Endothelial cell (in vitro differentiated cells): ENCODE measurements at regions not wholly inside any gene's neighbourhood (a gene's known extent, or its start where the extent isn't known, plus 50 kb on each side); places are given as distances from the start of the nearest gene placed in this dataset.
"Not testable (repeated sequence)": the region's sequence is repeated elsewhere in the genome, so short reads cannot be mapped to it uniquely, and the experiment has no call there.

ENCODE experiments used
- DNase-seq: peaks from one replicate; pipeline ENCODE4 v3.0.0; 2021; ENCODE audit warnings: low spot score
- H3K27ac Mint-ChIP-seq: one replicate; pipeline ENCODE4 v1.8.0; 2021; ENCODE audit warnings: mixed read lengths, inconsistent platforms; ENCODE audit not compliant: unreplicated experiment
- H3K27me3 Mint-ChIP-seq: one replicate; pipeline ENCODE4 v1.8.0; 2021; ENCODE audit warnings: mild to moderate bottlenecking, moderate library complexity, mixed read lengths, inconsistent platforms; ENCODE audit not compliant: unreplicated experiment
- H3K36me3 Mint-ChIP-seq: one replicate; pipeline ENCODE4 v1.8.0; 2021; ENCODE audit warnings: mild to moderate bottlenecking, low read depth, mixed read lengths, inconsistent platforms; ENCODE audit not compliant: unreplicated experiment
- H3K4me1 Mint-ChIP-seq: one replicate; pipeline ENCODE4 v1.8.0; 2021; ENCODE audit warnings: mild to moderate bottlenecking, mixed read lengths, inconsistent platforms; ENCODE audit not compliant: unreplicated experiment
- H3K4me3 Mint-ChIP-seq: one replicate; pipeline ENCODE4 v1.8.0; 2021; ENCODE audit warnings: mild to moderate bottlenecking, mixed read lengths, inconsistent platforms; ENCODE audit not compliant: unreplicated experiment
- H3K9me3 Mint-ChIP-seq: one replicate; pipeline ENCODE4 v1.8.0; 2021; ENCODE audit warnings: mixed read lengths, inconsistent platforms; ENCODE audit not compliant: unreplicated experiment
- TF ChIP-seq, protein P1 (sequence below): fragments of 200-600 bp; sonication (generic); IDR thresholded peaks from one replicate; pipeline ENCODE4 v1.5.0; 2021; ENCODE audit warnings: antibody characterized with exemption; ENCODE audit not compliant: unreplicated experiment

GRCh38 chr6:11419763-11420453 lies 117.6 kb upstream of the TMEM170B start:
- Mint-ChIP-seq H3K9me3 (no peaks in the 10 kb centered on the region), H3K4me1 (peaks cover 14% of the 10 kb centered on the region), H3K27ac (no peak overlapping the region), H3K36me3 (no peaks in the 10 kb centered on the region), H3K4me3 (no peak overlapping the region), H3K27me3 (no peaks in the 10 kb centered on the region)
- DNase-seq: no peak
- TF ChIP-seq, protein P1, sequence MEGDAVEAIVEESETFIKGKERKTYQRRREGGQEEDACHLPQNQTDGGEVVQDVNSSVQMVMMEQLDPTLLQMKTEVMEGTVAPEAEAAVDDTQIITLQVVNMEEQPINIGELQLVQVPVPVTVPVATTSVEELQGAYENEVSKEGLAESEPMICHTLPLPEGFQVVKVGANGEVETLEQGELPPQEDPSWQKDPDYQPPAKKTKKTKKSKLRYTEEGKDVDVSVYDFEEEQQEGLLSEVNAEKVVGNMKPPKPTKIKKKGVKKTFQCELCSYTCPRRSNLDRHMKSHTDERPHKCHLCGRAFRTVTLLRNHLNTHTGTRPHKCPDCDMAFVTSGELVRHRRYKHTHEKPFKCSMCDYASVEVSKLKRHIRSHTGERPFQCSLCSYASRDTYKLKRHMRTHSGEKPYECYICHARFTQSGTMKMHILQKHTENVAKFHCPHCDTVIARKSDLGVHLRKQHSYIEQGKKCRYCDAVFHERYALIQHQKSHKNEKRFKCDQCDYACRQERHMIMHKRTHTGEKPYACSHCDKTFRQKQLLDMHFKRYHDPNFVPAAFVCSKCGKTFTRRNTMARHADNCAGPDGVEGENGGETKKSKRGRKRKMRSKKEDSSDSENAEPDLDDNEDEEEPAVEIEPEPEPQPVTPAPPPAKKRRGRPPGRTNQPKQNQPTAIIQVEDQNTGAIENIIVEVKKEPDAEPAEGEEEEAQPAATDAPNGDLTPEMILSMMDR: no peak

DNA sequence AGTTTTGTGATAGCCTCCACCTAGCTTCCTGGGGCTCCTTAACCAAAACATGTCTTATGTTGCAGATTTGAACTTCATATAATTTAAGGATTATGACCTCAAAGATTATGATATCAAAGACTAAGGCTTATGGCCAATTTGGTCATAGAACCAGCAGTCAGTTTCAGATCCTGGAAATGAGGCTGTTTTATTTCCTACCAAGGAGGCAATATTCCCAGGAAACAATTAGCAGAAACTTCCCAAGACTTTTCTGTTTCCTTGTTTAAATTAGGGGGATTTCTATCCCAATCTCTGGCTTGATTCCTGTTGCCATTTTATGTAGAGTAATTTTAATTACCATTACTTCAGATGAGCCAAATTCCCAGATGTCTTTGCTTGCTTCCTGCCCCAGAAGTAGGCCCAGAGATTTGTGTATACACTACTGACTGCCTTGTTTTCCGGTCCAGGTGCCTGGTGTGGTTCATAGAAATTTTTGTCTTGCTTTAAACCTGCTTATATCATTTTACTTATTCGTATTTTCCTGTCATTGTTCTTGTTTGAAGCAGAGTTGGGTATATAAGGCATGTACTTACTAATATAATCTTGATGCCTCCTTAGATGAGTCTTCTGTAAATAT lies 119.2 kb upstream of the TMEM170B start:
- Mint-ChIP-seq H3K4me3 (no peak overlapping the region), H3K4me1 (peaks cover 2% of the 10 kb centered on the region), H3K9me3 (no peaks in the 10 kb centered on the region), H3K27me3 (no peaks in the 10 kb centered on the region), H3K27ac (no peak overlapping the region), H3K36me3 (no peaks in the 10 kb centered on the region)
- TF ChIP-seq, protein P1: no peak
- no peak for DNase-seq

GRCh38 chr6:11416936-11417576 lies 120.5 kb upstream of the TMEM170B start:
- Mint-ChIP-seq H3K4me1 (no peaks in the 10 kb centered on the region), H3K27ac (no peak overlapping the region), H3K36me3 (no peaks in the 10 kb centered on the region), H3K27me3 (no peaks in the 10 kb centered on the region), H3K9me3 (no peaks in the 10 kb centered on the region), H3K4me3 (no peak overlapping the region)
- DNase-seq: no peak
- TF ChIP-seq, protein P1: no peak

DNA sequence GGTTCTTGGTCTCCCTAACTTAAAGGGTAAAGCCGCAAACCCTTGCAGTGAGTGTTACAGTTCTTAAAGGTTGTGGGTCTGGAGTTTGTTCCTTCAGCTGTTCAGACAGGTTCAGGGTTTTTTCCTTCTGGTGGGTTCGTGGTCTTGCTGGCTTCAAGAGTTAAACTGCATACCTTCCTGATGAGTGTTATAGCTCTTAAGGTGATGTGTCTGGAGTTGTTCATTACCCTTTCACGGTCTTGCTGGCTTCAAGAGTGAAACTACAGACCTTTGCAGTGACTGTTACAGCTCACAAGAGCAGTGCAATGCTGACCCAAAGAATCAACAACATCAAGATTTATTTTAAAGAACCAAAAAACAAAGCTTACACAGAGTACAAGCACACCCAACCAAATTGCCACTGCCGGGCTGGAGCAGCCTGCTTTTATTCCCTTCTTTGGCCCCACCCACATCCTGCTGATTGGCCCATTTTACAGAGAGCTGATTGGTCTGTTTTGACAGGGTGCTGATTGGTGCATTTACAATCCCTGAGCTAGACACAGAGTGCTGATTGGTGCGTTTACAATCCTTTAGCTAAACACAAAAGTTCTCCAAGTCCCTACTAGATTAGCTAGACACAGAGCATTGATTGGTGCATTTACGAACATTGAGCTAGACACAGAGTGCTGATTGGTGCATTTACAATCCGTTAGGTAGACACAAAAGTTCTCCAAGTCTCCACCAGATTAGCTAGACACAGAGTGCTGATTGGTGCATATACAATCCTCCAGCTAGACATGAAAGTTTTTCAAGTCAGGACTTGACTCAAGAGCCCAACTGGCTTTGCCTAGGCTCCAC lies 121.2 kb upstream of the TMEM170B start:
- H3K27ac Mint-ChIP-seq, H3K9me3 Mint-ChIP-seq, DNase-seq, H3K27me3 Mint-ChIP-seq, H3K36me3 Mint-ChIP-seq, H3K4me3 Mint-ChIP-seq, H3K4me1 Mint-ChIP-seq: not testable (repeated sequence)

DNA sequence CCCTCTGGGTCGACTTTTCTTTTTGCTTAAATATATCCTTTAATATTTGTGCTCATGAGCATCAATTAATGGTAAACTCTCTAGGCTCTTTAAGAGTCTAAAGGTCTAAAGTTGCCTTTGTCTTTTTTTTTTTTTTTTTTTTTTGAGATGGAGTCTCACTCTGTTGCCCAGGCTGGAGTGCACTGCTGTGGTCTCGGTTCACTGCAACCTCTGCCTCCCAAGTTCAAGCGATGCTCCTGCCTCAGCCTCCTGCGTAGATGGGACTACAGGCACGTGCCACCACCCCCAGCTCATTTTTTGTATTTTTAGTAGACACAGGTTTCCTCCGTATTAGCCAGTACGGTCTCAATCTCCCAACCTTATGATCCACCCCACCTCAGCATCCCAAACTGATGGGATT lies 122.0 kb upstream of the TMEM170B start:
- no peaks in the 10 kb centered on the region for H3K36me3 Mint-ChIP-seq

More for the DNA sequence above, 122.0 kb upstream of the TMEM170B start:
- Mint-ChIP-seq H3K9me3 (no peaks in the 10 kb centered on the region), H3K27me3 (no peaks in the 10 kb centered on the region), H3K4me3 (no peak overlapping the region), H3K4me1 (no peaks in the 10 kb centered on the region), H3K27ac (no peak overlapping the region)
- TF ChIP-seq, protein P1: no peak
- DNase-seq: no peak
